SU-DHL-6 (cell line): ENCODE measurements at regions not wholly inside any gene's neighbourhood (a gene's known extent, or its start where the extent isn't known, plus 50 kb on each side); places are given as distances from the start of the nearest gene placed in this dataset.

ENCODE experiments used
- H2AFZ ChIP-seq: fragments of 200-600 bp; sonication (generic); 2 replicates; pipeline ENCODE4 v1.6.1; 2014; ENCODE audit warnings: low read depth, mild to moderate bottlenecking, moderate library complexity, mixed read lengths, antibody characterized with exemption, low read length; ENCODE audit not compliant: severe bottlenecking
- H3F3A ChIP-seq: fragments of 200-600 bp; shearing (Covaris generic); 2 replicates; pipeline ENCODE4 v1.6.0; 2016; ENCODE audit warnings: antibody characterized with exemption, mild to moderate bottlenecking; ENCODE audit not compliant: insufficient read depth
- H3K27ac ChIP-seq: fragments of 200-600 bp; sonication (generic); 2 replicates; pipeline ENCODE4 v1.5.1; 2016; ENCODE audit warnings: low read depth, mild to moderate bottlenecking, low read length, moderate library complexity, mixed read lengths
- H3K27me3 ChIP-seq: fragments of 200-600 bp; sonication (generic), shearing (Covaris generic); 2 replicates; pipeline ENCODE4 v1.6.0; 2014; ENCODE audit warnings: mild to moderate bottlenecking, low read length
- H3K36me3 ChIP-seq: fragments of 200-600 bp; sonication (generic); 2 replicates; pipeline ENCODE4 v1.6.1; 2014; ENCODE audit warnings: mild to moderate bottlenecking, low read length, mixed read lengths
- H3K4me2 ChIP-seq: fragments of 300-600, 200-600 bp; shearing (Covaris generic), sonication (generic); 2 replicates; pipeline ENCODE4 v1.6.0; 2014; ENCODE audit warnings: low read length, low read depth, mild to moderate bottlenecking; ENCODE audit not compliant: poor library complexity, severe bottlenecking
- H3K4me3 ChIP-seq: fragments of 200-600 bp; sonication (generic); 2 replicates; pipeline ENCODE4 v1.5.1; 2014; ENCODE audit warnings: antibody characterized with exemption, low read length, mild to moderate bottlenecking, mixed read lengths; ENCODE audit not compliant: insufficient read depth, poor library complexity, severe bottlenecking
- H3K79me2 ChIP-seq: fragments of 200-600 bp; sonication (generic); 2 replicates; pipeline ENCODE4 v1.6.1; 2014; ENCODE audit warnings: mild to moderate bottlenecking, low read length, moderate library complexity; ENCODE audit not compliant: insufficient read depth
- H3K9ac ChIP-seq: fragments of 200-600 bp; sonication (generic); 2 replicates; pipeline ENCODE4 v1.7.0; 2014; ENCODE audit warnings: mild to moderate bottlenecking, low read length
- H3K9me2 ChIP-seq: fragments of 200-600 bp; sonication (generic); replicated peaks from 2 replicates; pipeline ENCODE4 v1.6.1; 2014; ENCODE audit warnings: low read length; ENCODE audit not compliant: insufficient read depth
- H3K9me3 ChIP-seq: fragments of 200-600 bp; sonication (generic); 2 replicates; pipeline ENCODE4 v1.6.1; 2014; ENCODE audit warnings: low read length, mixed read lengths; ENCODE audit not compliant: insufficient read depth
- H4K20me1 ChIP-seq: fragments of 200-600 bp; sonication (generic); 2 replicates; pipeline ENCODE4 v1.6.1; 2014; ENCODE audit warnings: low read depth, mild to moderate bottlenecking, antibody characterized with exemption, low read length, moderate library complexity, mixed read lengths
- CTCF ChIP-seq: fragments of 200-600 bp; sonication (generic); IDR thresholded peaks from one replicate; pipeline ENCODE4 v1.5.1; 2017; ENCODE audit warnings: antibody characterized with exemption, mild to moderate bottlenecking, low read length, moderate library complexity; ENCODE audit not compliant: insufficient read depth, poor library complexity, severe bottlenecking
- EZH2phosphoT487 ChIP-seq: fragments of 200-600 bp; sonication (generic), shearing (Covaris generic); conservative IDR thresholded peaks from 2 replicates; pipeline ENCODE4 v1.6.1; 2018; ENCODE audit warnings: mild to moderate bottlenecking, antibody characterized with exemption, low read length, moderate library complexity, mixed read lengths

GRCh38 chr14:104386151-104386841 is 193.3 kb upstream of the C14orf180 start:
- TF ChIP-seq CTCF (no peak), EZH2phosphoT487 (no peak)
- Histone ChIP-seq H3F3A (no peaks in the 10 kb centered on the region), H3K4me3 (no peak overlapping the region), H3K4me2 (no peak overlapping the region), H3K9me2 (no peaks in the 10 kb centered on the region), H4K20me1 (no peaks in the 10 kb centered on the region), H3K27ac (no peak overlapping the region), H3K27me3 (no peaks in the 10 kb centered on the region), H3K9ac (no peak overlapping the region), H3K36me3 (no peaks in the 10 kb centered on the region), H2AFZ (no peak overlapping the region), H3K79me2 (no peaks in the 10 kb centered on the region), H3K9me3 (no peaks in the 10 kb centered on the region)

- Histone ChIP-seq H4K20me1 (no peaks in the 10 kb centered on the region), H3K4me3 (no peak overlapping the region), H2AFZ (no peak overlapping the region), H3K27me3 (no peaks in the 10 kb centered on the region), H3K79me2 (no peaks in the 10 kb centered on the region), H3K9ac (no peak overlapping the region), H3K9me2 (no peaks in the 10 kb centered on the region), H3K36me3 (no peaks in the 10 kb centered on the region), H3F3A (no peaks in the 10 kb centered on the region), H3K9me3 (no peaks in the 10 kb centered on the region), H3K27ac (no peak overlapping the region), H3K4me2 (no peak overlapping the region)
- TF ChIP-seq EZH2phosphoT487 (no peak), CTCF (no peak)
Observed at GRCh38 chr14:104387022-104388010, 192.2 kb upstream of the C14orf180 start.

- H3K27ac ChIP-seq = no peak overlapping the region
- H3K9me2 ChIP-seq = no peaks in the 10 kb centered on the region
- no peaks in the 10 kb centered on the region for H3K79me2 ChIP-seq
- no peak overlapping the region for H3K4me3 ChIP-seq
- no peak overlapping the region for H3K9ac ChIP-seq
- no peaks in the 10 kb centered on the region for H3F3A ChIP-seq
- H3K27me3 ChIP-seq = no peaks in the 10 kb centered on the region
- TF ChIP-seq EZH2phosphoT487 = no peak
- TF ChIP-seq CTCF = no peak
- no peaks in the 10 kb centered on the region for H4K20me1 ChIP-seq
- H3K36me3 ChIP-seq = no peaks in the 10 kb centered on the region
- H2AFZ ChIP-seq = no peak overlapping the region
- H3K4me2 ChIP-seq = no peak overlapping the region
- H3K9me3 ChIP-seq = no peaks in the 10 kb centered on the region
Observed at GRCh38 chr14:104388011-104388521, 191.5 kb upstream of the C14orf180 start.
